Breast epithelium (tissue), 3 donors: ENCODE measurements at regions not wholly inside any gene's neighbourhood (a gene's known extent, or its start where the extent isn't known, plus 50 kb on each side); places are given as distances from the start of the nearest gene placed in this dataset.

ENCODE experiments used
- POLR2A ChIP-seq: fragments of 450-650 bp; IDR thresholded peaks from one replicate; pipeline ENCODE4 v1.6.1; 2016; ENCODE audit warnings: antibody characterized with exemption, mild to moderate bottlenecking, moderate library complexity
- TF ChIP-seq, protein P1 (sequence below), 3 donors: fragments of 450-650 bp; IDR thresholded peaks; one replicate each; pipeline ENCODE4 v1.5.1; 2016 to 2017; ENCODE audit warnings: antibody characterized with exemption in 3 of 3, mild to moderate bottlenecking in 3 of 3, moderate library complexity in 3 of 3

DNA sequence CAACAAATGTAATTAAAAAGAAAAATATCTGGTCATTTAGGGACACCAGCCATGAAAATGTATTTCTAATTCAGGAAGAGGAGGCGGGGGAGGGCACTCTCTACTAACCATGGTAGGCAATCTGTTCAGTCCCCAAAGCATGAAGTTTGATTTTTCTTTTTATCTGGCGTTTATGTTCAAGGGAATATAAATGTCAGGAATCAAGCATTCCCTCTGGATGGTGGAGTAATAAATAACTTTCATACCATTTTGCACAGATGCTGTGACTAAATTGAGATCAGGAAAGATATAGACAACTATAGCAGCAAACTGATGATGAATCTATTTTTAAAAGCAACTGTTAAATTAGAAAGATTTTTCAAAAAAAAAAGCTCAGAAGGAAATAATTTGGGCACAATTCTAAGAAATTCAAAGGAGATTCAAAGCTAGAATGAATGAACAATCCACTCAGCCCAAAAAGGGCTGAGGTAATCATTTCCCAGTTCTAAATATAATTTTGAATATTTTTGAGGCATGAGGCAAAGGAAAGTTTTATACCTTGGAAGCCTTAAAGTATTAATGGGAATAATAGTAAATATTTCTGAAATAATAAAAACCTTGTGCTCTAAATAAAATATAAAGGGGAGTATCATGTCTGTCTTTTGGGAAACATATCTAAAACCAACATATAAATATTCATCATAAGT is 146.4 kb upstream of the POU2AF2 start:
- TF ChIP-seq, protein P1, sequence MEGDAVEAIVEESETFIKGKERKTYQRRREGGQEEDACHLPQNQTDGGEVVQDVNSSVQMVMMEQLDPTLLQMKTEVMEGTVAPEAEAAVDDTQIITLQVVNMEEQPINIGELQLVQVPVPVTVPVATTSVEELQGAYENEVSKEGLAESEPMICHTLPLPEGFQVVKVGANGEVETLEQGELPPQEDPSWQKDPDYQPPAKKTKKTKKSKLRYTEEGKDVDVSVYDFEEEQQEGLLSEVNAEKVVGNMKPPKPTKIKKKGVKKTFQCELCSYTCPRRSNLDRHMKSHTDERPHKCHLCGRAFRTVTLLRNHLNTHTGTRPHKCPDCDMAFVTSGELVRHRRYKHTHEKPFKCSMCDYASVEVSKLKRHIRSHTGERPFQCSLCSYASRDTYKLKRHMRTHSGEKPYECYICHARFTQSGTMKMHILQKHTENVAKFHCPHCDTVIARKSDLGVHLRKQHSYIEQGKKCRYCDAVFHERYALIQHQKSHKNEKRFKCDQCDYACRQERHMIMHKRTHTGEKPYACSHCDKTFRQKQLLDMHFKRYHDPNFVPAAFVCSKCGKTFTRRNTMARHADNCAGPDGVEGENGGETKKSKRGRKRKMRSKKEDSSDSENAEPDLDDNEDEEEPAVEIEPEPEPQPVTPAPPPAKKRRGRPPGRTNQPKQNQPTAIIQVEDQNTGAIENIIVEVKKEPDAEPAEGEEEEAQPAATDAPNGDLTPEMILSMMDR (IDR thresholded peaks at IDR 0.05), result no peak
- no peak for TF ChIP-seq POLR2A
